ENCODE measurements at regions not wholly inside any gene's neighbourhood (a gene's known extent, or its start where the extent isn't known, plus 50 kb on each side); places are given as distances from the start of the nearest gene placed in this dataset.
A peak's percentile ranks its signal among the peaks of the same experiment; 100 is the strongest.
"Not testable (repeated sequence)": the region's sequence is repeated elsewhere in the genome, so short reads cannot be mapped to it uniquely, and the experiment has no call there.

- DNase-seq = peak; percentile 50
Measured at GRCh38 chr12:46948936-46949545, 123.2 kb upstream of the SLC38A4 start.

GRCh38 chr12:46950094-46950493 is 124.3 kb upstream of the SLC38A4 start:
- no peak for DNase-seq

GRCh38 chr12:46952880-46953483 is 126.4 kb upstream of the PCED1B start:
- no peak for DNase-seq

GRCh38 chr12:46956451-46957035 is 122.9 kb upstream of the PCED1B start:
- DNase-seq = peak; percentile 90

- no peak for DNase-seq
Measured at GRCh38 chr12:46958053-46958452, 121.4 kb upstream of the PCED1B start.

GRCh38 chr12:46958599-46959290 is 120.7 kb upstream of the PCED1B start:
- DNase-seq = no peak

- DNase-seq = peak; percentile 88
Measured at GRCh38 chr12:46959502-46959901, 119.9 kb upstream of the PCED1B start.

GRCh38 chr12:46960681-46961080 is 118.7 kb upstream of the PCED1B start:
- no peak for DNase-seq

- DNase-seq = no peak
Measured at GRCh38 chr12:46963191-46963590, 116.2 kb upstream of the PCED1B start.

GRCh38 chr12:46963977-46964971 is 115.1 kb upstream of the PCED1B start:
- peak; percentile 86 for DNase-seq

- no peak for DNase-seq
Measured at GRCh38 chr12:46965137-46965536, 114.3 kb upstream of the PCED1B start.

GRCh38 chr12:46965880-46966279 is 113.5 kb upstream of the PCED1B start:
- DNase-seq = no peak

GRCh38 chr12:46970636-46971035 is 108.8 kb upstream of the PCED1B start:
- no peak for DNase-seq

- DNase-seq = not testable (repeated sequence)
Measured at GRCh38 chr12:46973937-46974336, 105.5 kb upstream of the PCED1B start.

GRCh38 chr12:46977871-46978375 is 101.5 kb upstream of the PCED1B start:
- DNase-seq = no peak

- DNase-seq = no peak
Measured at GRCh38 chr12:46981622-46982021, 97.8 kb upstream of the PCED1B start.

GRCh38 chr12:46982629-46983392 is 96.6 kb upstream of the PCED1B start:
- no peak for DNase-seq

- DNase-seq = no peak
Measured at GRCh38 chr12:46983393-46983793, 96.0 kb upstream of the PCED1B start.

- DNase-seq = peak; percentile 65
Measured at GRCh38 chr12:46983959-46984841, 95.2 kb upstream of the PCED1B start.

GRCh38 chr12:46985816-46986215 is 93.6 kb upstream of the PCED1B start:
- no peak for DNase-seq

GRCh38 chr12:46988122-46988521 is 91.3 kb upstream of the PCED1B start:
- not testable (repeated sequence) for DNase-seq
